Activated CD4-positive, alpha-beta T cell treated with anti-CD3 and anti-CD28 coated beads, Interleukin-2, Interleukin-4, amounts not matched to agents 100 ng/mL and 50 ng/mL, durations not matched to agents 16 hours and 8 hours (primary cell): ENCODE measurements at regions not wholly inside any gene's neighbourhood (a gene's known extent, or its start where the extent isn't known, plus 50 kb on each side); places are given as distances from the start of the nearest gene placed in this dataset.
"Not testable (repeated sequence)": the region's sequence is repeated elsewhere in the genome, so short reads cannot be mapped to it uniquely, and the experiment has no call there.

Experiments
- DNase-seq: peaks from one replicate; pipeline ENCODE4 v3.0.0-alpha.2; 2020; ENCODE audit warnings: low spot score

DNA sequence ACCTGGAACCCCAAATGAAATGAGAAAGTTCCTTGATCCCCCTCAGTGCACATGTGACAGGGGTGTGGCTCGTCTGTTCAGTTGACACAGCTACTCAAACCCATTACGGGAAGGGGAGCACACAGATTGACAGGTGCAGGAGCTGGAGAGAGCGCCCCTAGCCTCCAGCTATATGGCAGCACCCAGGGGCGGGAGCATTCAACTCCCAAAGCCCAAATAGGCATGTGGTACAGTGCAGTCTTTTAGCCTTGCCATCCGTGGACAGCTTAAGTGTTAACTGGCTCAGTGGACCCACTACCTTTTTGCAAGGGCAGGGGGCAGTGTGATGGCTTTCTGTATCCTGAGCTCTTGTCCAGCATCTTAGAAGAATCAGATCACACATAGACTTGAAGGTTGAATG, 1374.2 kb upstream of the ALCAM start:
- no peak for DNase-seq

DNA sequence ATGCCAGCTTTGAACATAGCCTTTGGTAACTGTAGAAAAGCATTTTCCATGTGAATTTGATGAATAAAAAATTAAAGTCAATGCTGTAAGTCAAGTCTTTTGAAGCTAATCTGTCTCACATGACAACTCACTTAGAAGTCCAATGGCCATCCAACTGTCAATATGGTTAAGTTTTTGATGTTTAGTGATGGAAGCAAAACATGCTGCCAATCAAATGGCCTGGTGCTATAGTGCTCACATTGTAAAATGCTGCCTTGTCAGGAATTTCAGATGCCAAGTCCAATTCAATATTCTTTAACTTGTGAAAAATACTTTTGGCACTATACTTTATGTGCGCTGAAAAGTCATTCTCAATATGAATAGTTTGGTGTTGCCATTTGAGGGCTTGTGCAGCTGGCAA, 1361.8 kb upstream of the ALCAM start:
- no peak for DNase-seq

GRCh38 chr3:104005815-104006214, 1360.9 kb upstream of the ALCAM start:
- DNase-seq, result no peak

DNA sequence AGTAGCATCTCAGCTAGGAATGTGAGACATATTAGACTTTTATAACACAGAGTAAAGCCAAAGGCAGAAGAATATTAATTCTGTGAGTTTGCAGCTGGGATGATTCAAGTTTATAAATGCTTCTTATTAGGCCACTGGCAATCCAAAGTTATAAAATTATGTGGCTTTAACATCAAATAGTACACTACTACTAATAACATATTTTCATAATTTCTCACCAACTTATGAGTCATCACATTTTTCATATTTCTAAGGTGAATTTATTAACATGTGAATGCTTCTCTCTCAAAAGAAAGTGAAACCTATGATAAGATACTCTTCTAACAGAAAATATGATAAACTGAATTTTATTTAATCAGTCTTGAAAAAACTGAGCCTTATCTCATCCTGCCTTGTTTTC, 1348.2 kb upstream of the ALCAM start:
- no peak for DNase-seq

DNA sequence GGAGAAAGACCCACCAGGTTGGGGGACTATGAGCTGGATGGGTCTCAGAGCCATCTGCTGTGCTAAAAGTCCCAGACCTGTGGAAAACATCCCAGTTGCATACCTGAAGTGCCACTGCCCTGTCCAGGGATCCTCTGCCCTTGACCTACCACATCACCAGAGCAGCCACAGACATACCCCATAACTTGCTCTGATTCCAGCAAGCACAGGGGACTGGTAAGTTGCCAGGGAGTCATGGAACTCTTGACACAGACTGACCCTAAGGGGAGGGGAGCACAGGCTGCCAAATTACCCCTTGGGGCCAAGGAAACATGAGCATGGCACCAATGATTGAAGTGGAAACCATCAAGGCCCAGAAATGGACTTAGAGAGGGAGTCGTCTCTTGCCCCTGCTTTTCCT, 1335.1 kb upstream of the ALCAM start:
- no peak for DNase-seq

DNA sequence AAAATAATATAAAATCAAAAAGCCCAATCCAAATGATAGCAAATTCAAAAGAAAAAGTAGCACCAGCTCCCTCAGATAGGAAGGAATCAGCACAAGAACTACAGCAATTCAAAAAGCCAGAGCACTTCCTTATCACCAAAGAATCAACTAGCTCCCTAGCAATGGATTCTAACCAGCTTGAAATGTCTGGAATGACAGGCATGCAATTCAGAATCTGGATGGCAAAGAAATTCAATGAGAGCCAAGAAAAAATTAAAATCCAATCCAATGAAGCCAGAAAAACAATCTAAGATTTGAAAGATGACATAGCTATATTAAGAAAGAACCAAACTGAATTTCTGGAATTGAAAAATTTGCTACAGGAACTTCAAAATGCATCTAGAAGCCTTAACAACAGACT, 1334.4 kb upstream of the ALCAM start:
- DNase-seq, result no peak

DNA sequence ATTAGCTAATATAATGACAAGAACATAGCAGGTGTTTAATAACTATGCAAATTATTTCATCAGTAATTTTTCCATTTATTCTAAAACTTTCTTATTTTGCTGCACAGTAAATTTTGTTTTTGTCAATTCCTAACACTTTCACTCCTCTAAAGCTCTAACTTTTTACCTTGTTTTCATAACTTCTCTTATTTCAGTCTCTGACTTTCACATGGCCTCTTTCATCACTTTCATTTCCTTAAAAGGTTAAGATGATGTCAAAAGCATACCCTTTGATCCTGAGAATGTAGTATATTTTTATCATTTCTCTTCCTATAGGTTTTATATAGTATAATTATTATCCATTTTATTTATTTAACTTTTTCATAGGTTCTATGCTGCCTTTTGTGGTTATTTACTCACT, 1325.8 kb upstream of the ALCAM start:
- no peak for DNase-seq

DNA sequence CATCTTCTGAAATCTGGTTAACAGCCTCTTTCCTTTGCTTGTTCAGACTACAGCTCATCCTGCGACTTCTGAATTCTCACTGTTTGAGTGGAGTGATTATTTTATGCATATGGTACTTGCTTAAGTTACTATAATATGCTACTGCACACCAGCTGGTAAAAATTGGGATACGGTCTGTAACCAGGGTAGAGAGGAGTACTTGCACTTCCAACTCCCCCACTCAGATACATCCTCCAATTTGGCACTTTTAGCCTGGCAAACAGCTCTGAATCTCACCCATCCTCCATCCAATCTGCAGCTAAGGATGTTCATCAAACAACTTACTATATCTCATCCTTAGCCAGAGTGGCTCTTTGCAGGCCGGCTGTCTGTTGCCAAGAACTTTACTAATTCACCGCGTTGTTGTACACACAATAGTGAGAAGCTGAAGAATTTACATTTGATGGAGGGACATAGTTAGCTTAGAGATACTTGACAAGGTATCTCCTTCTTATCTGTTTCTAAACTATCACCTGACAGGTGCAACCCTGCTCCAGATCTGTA, 1323.6 kb upstream of the ALCAM start:
- DNase-seq, result not testable (repeated sequence)

- DNase-seq, result no peak
These were observed 1322.7 kb upstream of the ALCAM start for GRCh38 chr3:104044002-104044401.

- DNase-seq, result no peak
These were observed 1300.1 kb upstream of the ALCAM start for GRCh38 chr3:104066658-104067057.

GRCh38 chr3:104069114-104069513, 1297.6 kb upstream of the ALCAM start:
- DNase-seq, result no peak

GRCh38 chr3:104070906-104071305, 1295.8 kb upstream of the ALCAM start:
- DNase-seq, result no peak

DNA sequence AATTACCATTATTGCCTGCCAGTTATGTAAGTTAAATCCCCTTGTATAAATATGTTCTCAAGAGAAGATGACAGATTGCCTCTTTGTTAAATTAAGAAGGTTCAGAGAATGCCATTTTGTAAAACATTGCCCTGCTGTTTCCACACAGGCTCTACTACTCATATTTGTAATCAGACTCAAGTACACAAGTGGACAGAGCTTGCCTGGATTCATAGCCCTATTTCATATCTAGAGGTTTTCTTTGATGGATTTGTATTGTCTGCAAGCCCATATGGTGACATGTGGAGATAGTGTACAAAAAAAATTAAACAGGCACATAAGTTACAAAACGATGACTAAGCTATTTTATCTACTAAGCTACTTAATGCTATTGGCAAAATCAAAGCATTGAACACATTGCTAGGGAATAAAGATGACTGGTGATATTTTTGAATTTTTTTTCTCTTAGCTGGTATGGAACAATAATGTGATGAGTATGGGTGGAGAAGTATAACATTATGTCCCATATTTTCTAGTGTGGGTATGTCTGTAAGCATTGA, 1286.6 kb upstream of the ALCAM start:
- no peak for DNase-seq

GRCh38 chr3:104088738-104089137, 1278.0 kb upstream of the ALCAM start:
- DNase-seq, result no peak

DNA sequence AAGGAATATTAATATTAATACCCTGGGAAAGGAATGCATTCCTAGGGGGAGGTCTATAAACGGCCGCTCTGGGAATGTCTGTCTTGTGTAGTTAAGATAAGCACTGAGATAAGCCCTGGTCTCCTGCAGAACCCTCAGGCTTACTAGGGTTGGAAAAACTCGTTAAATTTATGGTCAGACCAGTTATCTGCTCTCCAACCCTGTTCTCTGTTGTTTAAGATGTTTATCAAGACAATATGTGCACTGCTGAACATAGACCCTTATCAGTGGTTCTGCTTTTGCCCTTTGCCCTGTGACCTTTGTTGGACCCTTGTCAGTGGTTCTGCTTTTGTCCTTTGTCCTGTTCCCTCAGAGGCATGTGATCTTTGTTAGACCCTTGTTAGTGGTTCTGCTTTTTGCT, 1276.7 kb upstream of the ALCAM start:
- DNase-seq, result not testable (repeated sequence)

DNA sequence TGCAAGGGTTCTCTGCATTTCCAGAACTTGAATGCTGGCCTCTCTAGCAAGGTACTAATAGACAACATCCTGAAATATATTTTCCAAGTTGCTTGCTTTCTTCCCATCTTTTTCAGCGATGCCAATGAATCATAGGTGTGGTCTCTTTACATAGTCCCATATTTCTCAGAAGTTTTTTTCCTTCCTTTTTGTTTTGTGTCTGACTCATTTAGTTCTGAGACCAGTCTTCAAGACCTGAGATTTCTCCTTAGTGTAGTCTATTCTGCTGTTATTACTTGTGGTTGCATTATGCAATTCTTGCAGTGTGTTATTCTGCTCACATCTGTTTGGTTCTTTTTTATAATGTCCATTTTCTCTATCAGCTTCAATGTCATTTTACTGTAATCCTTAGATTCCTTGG, 1265.0 kb upstream of the ALCAM start:
- no peak for DNase-seq

- DNase-seq, result peak; percentile 4
These were observed 1264.3 kb upstream of the ALCAM start for GRCh38 chr3:104102386-104102785.

DNA sequence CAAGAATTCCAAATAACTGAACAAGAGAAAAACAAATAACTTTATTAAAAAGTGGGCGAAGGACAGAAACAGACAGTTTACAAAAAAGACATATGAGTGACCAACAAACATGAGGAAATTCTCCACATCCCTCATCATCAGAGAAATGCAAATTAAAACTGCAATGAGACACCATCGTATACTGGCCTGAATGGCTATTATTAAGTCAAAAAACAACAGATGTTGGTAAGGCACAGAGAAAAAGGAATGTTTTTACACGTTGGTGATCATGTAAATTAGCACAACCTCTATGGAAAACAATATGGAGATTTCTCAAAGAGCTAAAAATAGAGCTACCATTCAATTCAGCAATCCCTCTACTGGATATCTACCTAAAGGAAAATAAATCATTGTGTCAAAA, 1260.4 kb upstream of the ALCAM start:
- no peak for DNase-seq

DNA sequence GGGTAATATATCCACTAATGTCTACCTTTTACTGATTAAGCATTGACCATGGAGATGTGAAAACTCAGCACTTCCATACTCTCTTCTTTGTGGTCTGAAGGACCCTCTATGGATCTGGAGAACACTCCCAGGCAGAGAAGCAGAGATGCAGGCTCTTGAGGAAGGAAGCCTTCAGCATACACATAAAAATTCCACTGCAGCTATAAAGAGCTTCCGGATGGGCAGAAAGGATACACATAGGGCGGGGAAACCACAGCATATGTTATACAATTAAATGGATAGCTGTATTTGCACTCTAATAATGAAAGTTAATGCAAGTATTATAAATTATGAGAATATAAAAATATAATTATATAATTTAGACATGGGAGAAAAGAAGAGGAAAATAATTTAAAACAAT, 1258.2 kb upstream of the ALCAM start:
- DNase-seq, result no peak

DNA sequence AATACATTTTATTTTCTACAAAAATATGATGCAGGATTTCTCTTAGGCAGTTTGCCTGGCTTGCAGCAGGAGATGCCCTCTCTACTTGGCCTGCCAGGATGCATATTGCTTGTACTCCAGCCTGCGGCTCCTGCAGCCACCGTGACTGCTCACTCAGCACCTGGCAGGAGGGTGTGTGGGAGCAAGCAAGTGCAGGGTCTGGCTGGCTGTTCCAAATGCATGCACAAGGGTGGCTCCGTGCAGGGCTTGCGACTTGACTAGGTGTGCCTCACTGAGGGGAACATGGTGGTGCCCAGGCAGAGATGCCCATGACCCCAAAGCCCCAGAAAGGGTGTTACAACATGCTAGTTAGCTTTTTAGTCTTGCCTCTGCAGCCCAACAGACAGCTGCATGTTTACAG, 1240.2 kb upstream of the ALCAM start:
- no peak for DNase-seq

DNA sequence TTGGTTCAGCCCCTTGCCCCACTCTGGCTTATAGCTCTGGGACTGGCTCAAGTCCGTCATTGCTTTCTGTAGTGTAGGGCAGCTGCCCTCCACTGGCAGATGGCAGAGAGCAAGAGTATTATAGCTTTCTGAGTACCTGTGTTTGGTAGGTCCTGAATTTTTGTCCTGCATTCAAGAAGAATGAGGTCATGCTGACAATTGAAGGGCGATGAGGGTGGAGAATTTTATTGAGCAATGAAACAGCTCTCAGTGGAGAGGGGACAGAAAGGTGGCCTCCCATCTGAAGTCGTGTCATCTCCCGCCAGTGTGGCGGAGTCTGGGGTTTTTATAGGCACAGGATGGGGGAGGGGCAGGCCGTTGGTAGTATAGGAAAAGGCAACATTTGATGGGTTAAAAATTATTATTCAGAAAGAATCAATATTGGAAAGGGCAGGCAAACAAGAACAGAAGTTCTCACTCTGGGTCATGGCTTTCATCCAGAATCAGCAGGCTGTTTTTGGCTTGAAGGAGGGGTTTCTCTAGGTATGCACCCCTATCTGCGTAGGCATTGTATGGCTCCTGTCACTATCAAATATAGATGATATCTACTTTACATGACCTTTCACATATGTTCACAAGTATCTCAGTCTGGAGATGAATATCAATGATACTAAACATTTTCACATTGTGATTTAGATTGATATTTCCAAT, 1239.7 kb upstream of the ALCAM start:
- DNase-seq, result no peak

- DNase-seq, result no peak
These were observed 1238.9 kb upstream of the ALCAM start for GRCh38 chr3:104127830-104128229.

DNA sequence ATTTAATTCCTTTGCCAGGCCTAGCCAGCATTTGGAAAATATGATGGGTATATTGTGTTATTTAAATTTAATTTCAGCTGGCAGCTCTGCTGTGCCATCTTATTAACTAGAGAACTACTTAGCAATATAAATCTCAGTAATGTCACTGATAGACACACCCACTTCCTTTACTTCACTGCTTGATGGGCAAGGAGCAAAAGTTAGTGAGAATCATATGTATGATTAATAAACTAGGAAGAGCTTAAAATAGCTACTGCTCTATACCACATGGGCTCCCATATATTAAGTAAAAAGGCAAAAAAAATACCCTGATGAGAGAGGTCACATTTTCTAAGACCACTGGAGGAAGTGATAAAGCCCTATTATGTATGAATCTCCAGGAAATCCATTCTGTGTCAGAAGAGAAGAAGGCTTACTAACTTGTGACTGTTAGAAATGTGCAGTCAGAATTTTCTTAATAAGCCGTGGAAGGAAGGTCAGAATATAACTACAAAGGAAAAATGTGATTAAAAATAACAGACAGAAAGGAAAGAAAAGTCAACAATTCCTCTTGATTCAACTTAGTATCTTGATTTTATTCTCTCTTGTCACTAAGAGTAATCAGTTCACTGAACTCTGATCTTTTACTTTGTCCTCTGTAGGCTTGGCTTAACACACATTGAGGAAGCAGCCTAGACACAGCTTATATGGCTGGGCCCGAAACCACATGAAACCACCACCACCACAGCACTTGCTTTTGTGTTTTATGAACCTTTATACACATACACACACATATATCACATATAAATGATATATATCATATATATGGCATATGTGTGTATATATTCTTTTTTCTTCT, 1233.9 kb upstream of the ALCAM start:
- no peak for DNase-seq
